Activated T-cell treated with anti-CD3 and anti-CD28 coated beads, Interleukin-2, amount 50 U/mL, for 4 hours (primary cell): ENCODE measurements at regions not wholly inside any gene's neighbourhood (a gene's known extent, or its start where the extent isn't known, plus 50 kb on each side); places are given as distances from the start of the nearest gene placed in this dataset.

Source experiments
- ATAC-seq, 2 donors: fragments of 200-7000 bp; cut with Tn5 transposase; one replicate each; pipeline ENCODE4 v1.10.0; 2021
- DNase-seq: peaks from one replicate; pipeline ENCODE4 v3.0.0-alpha.2; 2020
- H3K27me3 Mint-ChIP-seq: one replicate; pipeline ENCODE4 v1.8.0; 2021; ENCODE audit warnings: low read depth, mixed read lengths
- H3K36me3 Mint-ChIP-seq: one replicate; pipeline ENCODE4 v1.8.0; 2022; ENCODE audit warnings: mixed read lengths; ENCODE audit not compliant: insufficient read depth
- H3K4me1 Mint-ChIP-seq: one replicate; pipeline ENCODE4 v1.8.0; 2021; ENCODE audit warnings: low read depth, mixed read lengths
- H3K4me3 Mint-ChIP-seq: one replicate; pipeline ENCODE4 v1.8.0; 2021; ENCODE audit warnings: mild to moderate bottlenecking, moderate library complexity, mixed read lengths
- H3K9me3 Mint-ChIP-seq: one replicate; pipeline ENCODE4 v1.8.0; 2021; ENCODE audit warnings: mixed read lengths

DNA sequence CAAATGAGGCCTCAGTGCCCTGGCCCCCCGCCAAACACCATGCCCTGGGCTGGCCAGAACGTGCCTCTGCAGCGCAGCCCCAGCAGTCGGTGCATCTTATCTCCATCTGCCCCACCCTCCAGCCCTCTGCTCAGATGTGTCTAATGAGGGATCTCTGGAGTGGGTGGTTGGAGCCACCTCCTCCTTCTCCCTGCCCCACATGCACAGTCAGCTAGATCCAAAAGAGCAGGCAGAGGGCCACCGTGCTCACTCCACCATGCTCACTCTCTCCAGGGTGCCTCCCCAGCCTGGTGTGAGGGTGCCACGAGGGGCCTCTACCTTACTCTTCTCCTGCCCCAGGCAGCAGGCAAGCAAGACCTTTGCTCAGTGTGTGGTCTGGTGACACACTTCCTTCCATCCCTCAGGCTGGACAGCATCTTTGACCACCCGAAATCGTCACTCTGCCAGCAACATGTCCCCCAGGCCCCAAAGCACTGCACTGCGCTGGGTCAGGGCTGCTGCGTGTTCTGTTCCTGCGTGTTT, 266.1 kb upstream of the HDAC4 start:
- no peak for ATAC-seq
- Mint-ChIP-seq H3K36me3 (no peaks in the 10 kb centered on the region), H3K4me3 (no peak overlapping the region), H3K4me1 (no peaks in the 10 kb centered on the region), H3K27me3 (peaks cover 12% of the 10 kb centered on the region), H3K9me3 (no peaks in the 10 kb centered on the region)
- no peak for DNase-seq

DNA sequence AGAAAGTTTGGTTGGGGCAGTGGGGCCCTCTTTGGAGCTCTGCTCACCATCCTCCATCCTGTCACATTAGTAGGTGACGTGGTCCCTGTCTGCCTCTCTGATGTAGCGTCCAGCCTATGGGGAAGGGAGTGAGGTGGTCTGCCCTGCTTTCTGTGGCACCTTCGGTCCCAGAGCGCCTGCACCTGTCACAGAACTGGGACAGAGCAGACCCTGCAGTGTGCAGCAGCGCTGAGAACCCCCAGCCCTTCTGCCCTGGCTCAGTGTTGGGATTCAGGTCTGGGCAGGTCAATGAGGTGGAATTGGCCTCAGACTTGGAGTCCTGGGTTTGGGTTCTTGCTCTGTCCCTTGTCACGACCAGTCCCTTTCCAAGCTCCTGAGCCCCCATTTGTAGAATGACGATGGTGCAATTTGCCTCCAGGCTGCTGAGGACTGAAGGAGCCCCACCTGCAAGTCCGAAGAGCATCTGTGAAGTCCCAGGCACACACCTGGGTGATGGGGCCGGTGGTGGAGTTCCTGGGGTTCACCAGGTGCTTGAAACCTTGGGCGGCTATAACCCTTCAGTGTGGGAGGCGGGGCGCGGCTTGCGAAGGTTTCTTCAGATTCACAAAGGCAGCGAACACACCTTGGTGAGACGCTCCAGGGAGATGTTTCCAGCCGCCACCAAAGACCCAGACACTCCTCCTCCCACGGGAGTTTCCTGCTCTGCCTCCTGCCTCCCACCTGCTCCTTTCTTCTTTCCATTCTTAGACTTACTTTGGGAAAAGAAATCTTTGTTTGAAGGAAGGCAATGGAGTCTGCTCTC, 265.4 kb upstream of the HDAC4 start:
- no peak for ATAC-seq
- Mint-ChIP-seq H3K4me3 (no peak overlapping the region), H3K9me3 (no peaks in the 10 kb centered on the region)

GRCh38 chr2:239664216-239664810, 263.5 kb upstream of the HDAC4 start:
- Mint-ChIP-seq H3K4me1 (peaks cover 3% of the 10 kb centered on the region), H3K4me3 (no peak overlapping the region), H3K36me3 (no peaks in the 10 kb centered on the region), H3K27me3 (peaks cover 31% of the 10 kb centered on the region), H3K9me3 (no peaks in the 10 kb centered on the region)
- no peak for DNase-seq
- no peak for ATAC-seq

More for the DNA sequence above, 265.4 kb upstream of the HDAC4 start:
- H3K36me3 Mint-ChIP-seq = no peaks in the 10 kb centered on the region
- H3K4me1 Mint-ChIP-seq = peaks cover 2% of the 10 kb centered on the region
- no peak for DNase-seq
- H3K27me3 Mint-ChIP-seq = peaks cover 18% of the 10 kb centered on the region

DNA sequence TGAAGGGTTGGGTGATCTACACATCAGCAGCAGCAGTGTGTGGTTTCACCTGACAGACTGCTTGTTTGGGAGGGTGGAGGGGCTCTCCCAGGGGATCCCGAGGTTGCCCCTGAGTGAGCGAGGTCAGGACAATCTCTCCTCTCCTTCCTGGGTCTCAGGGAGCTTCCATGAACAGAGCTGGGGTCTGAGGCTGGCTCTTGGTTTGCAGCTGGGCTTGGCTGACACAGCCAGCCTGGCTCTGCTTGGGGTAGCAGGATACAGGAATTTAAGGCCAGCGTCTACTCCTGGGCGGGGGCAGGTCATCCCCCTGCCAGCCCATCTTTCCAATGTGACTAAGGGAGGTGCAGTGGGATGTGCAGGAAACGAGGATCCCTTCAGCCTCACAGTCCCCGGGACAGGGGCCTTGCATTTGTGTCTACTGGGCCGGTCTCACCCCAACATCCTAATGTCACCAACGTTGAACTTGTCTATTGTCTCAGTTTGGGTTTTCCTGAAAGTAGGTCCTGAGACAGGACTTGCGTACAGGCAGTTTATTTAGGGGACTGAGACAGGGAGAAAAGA, 262.6 kb upstream of the HDAC4 start:
- H3K27me3 Mint-ChIP-seq = peaks cover 31% of the 10 kb centered on the region
- ATAC-seq (no peak), DNase-seq (no peak)
- H3K4me3 Mint-ChIP-seq = no peak overlapping the region
- peaks cover 3% of the 10 kb centered on the region for H3K4me1 Mint-ChIP-seq
- no peaks in the 10 kb centered on the region for H3K9me3 Mint-ChIP-seq
- no peaks in the 10 kb centered on the region for H3K36me3 Mint-ChIP-seq

GRCh38 chr2:239662413-239663120, 261.7 kb upstream of the HDAC4 start:
- no peak for ATAC-seq

GRCh38 chr2:239661334-239662312, 260.8 kb upstream of the HDAC4 start:
- DNase-seq (no peak), ATAC-seq (no peak)
- Mint-ChIP-seq H3K27me3 (peaks cover 31% of the 10 kb centered on the region), H3K36me3 (no peaks in the 10 kb centered on the region), H3K9me3 (no peaks in the 10 kb centered on the region), H3K4me3 (no peak overlapping the region), H3K4me1 (peaks cover 3% of the 10 kb centered on the region)

More at GRCh38 chr2:239662413-239663120, 261.7 kb upstream of the HDAC4 start:
- Mint-ChIP-seq H3K4me1 (peaks cover 3% of the 10 kb centered on the region), H3K27me3 (peaks cover 31% of the 10 kb centered on the region), H3K9me3 (no peaks in the 10 kb centered on the region), H3K36me3 (no peaks in the 10 kb centered on the region), H3K4me3 (no peak overlapping the region)
- DNase-seq = no peak

- H3K27me3 Mint-ChIP-seq = peaks cover 31% of the 10 kb centered on the region
- no peaks in the 10 kb centered on the region for H3K36me3 Mint-ChIP-seq
- H3K4me1 Mint-ChIP-seq = peaks cover 3% of the 10 kb centered on the region
- H3K4me3 Mint-ChIP-seq = no peak overlapping the region
- ATAC-seq = no peak
- no peaks in the 10 kb centered on the region for H3K9me3 Mint-ChIP-seq
- DNase-seq = no peak
These were observed 259.8 kb upstream of the HDAC4 start for GRCh38 chr2:239660390-239661230.

- no peaks in the 10 kb centered on the region for H3K36me3 Mint-ChIP-seq
- H3K27me3 Mint-ChIP-seq = peaks cover 29% of the 10 kb centered on the region
- H3K4me1 Mint-ChIP-seq = peaks cover 3% of the 10 kb centered on the region
- DNase-seq = no peak
- H3K9me3 Mint-ChIP-seq = no peaks in the 10 kb centered on the region
- no peak overlapping the region for H3K4me3 Mint-ChIP-seq
- no peak for ATAC-seq
These were observed 257.2 kb upstream of the HDAC4 start for GRCh38 chr2:239657992-239658391.

GRCh38 chr2:239657236-239657635, 256.4 kb upstream of the HDAC4 start:
- Mint-ChIP-seq H3K4me3 (no peak overlapping the region), H3K36me3 (no peaks in the 10 kb centered on the region), H3K27me3 (peaks cover 22% of the 10 kb centered on the region), H3K4me1 (peaks cover 3% of the 10 kb centered on the region), H3K9me3 (no peaks in the 10 kb centered on the region)
- ATAC-seq (no peak), DNase-seq (no peak)

DNA sequence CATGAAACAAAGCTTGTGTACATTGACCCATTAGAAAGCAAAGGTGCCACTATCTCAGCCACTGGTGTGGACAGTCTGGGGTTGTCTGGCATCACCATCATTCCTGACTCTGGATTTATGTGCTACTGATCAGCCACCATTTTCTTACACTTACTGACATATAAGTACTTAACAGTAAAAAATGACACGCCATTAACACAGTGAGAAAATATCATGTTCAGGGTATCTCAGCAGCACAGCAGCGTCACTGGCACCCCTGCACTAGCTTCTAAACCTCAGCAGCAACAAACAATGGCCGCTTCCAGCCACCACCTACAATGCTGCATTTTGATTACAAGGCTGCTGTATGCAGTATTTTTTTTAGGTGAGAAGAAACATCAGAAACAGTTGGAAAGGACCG, 253.4 kb upstream of the HDAC4 start:
- no peak overlapping the region for H3K4me3 Mint-ChIP-seq
- H3K27me3 Mint-ChIP-seq = peaks cover under 1% of the 10 kb centered on the region
- H3K4me1 Mint-ChIP-seq = no peaks in the 10 kb centered on the region
- DNase-seq = no peak
- ATAC-seq = no peak
- H3K9me3 Mint-ChIP-seq = peaks cover 2% of the 10 kb centered on the region
- no peaks in the 10 kb centered on the region for H3K36me3 Mint-ChIP-seq

- no peak for DNase-seq
- no peak overlapping the region for H3K4me3 Mint-ChIP-seq
- peaks cover 6% of the 10 kb centered on the region for H3K9me3 Mint-ChIP-seq
- peaks cover 2% of the 10 kb centered on the region for H3K27me3 Mint-ChIP-seq
- peaks cover 3% of the 10 kb centered on the region for H3K4me1 Mint-ChIP-seq
- no peaks in the 10 kb centered on the region for H3K36me3 Mint-ChIP-seq
- no peak for ATAC-seq
These were observed 251.0 kb upstream of the HDAC4 start for GRCh38 chr2:239651859-239652258.

DNA sequence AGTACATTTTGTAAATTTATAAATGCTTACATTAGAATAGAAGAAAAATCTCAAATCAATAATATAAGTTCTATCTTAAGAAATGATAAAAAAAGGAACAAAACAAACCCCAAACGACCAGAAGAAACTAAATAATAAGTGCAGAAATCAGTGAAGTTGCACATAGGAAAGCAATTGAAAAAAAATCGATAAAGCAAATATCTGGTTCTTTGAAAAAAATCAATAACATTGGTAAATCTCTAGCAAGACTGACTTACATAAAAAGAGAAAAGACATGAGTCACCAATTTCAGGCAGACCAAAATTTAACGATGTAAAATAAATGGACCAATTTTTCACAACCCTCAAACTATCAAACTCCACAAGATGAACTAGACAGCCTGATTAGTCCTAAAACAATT, 249.9 kb upstream of the HDAC4 start:
- ATAC-seq = no peak
- DNase-seq = no peak
- Mint-ChIP-seq H3K4me3 (no peak overlapping the region), H3K27me3 (peaks cover 2% of the 10 kb centered on the region), H3K9me3 (peaks cover 6% of the 10 kb centered on the region), H3K4me1 (peaks cover 4% of the 10 kb centered on the region), H3K36me3 (no peaks in the 10 kb centered on the region)

GRCh38 chr2:239649309-239649708, 248.5 kb upstream of the HDAC4 start:
- no peak for ATAC-seq
- Mint-ChIP-seq H3K4me1 (peaks cover 4% of the 10 kb centered on the region), H3K4me3 (no peak overlapping the region), H3K9me3 (peaks cover 6% of the 10 kb centered on the region), H3K27me3 (peaks cover 2% of the 10 kb centered on the region), H3K36me3 (no peaks in the 10 kb centered on the region)
- no peak for DNase-seq
